OCI-M1 (cell line): ENCODE measurements at regions not wholly inside any gene's neighbourhood (a gene's known extent, or its start where the extent isn't known, plus 50 kb on each side); places are given as distances from the start of the nearest gene placed in this dataset.
"Not testable (repeated sequence)": the region's sequence is repeated elsewhere in the genome, so short reads cannot be mapped to it uniquely, and the experiment has no call there.

Source experiments
- DNase-seq: peaks from one replicate; lab custom pipeline; 2025; lab: John Stamatoyannopoulos, UW

DNA sequence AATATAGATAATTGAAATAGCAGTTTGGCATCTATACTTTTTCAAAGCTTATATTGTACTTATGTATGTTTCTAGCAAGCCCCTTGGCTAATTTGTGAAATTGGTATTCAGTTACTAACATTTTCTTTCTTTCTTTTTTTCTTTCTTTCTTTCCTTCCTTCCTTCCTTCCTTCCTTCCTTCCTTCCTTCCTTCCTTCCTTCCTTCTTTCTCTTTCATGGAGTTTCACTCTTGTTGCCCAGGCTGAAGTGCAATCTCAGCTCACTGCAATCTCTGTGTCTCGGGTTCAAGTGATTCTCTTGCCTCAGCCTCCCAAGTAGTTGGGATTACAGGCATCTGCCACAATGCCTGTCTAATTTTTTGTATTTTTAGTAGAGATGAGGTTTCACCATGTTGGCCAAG, 215.4 kb downstream of the NNT start:
- not testable (repeated sequence) for DNase-seq

DNA sequence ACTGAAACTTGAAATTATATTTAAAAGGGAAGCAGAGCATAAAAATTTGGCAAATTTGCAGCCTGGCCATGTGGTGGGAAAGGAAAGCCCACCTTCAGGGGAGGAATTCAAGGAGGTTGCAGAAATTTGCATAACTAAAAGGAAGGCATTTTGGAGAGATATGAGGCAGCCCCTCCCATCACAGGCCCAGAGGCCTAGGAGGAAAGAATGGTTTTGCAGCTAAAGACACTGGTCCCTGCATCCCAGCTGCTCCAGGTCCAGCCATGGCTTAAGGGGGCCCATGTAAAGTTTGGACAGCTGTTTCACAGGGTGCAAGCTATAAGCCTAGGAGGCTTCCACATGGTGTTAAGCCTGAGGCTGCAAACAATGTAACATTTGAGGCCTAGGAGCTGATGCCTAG, 212.5 kb downstream of the NNT start:
- peak; percentile 26 for DNase-seq

DNA sequence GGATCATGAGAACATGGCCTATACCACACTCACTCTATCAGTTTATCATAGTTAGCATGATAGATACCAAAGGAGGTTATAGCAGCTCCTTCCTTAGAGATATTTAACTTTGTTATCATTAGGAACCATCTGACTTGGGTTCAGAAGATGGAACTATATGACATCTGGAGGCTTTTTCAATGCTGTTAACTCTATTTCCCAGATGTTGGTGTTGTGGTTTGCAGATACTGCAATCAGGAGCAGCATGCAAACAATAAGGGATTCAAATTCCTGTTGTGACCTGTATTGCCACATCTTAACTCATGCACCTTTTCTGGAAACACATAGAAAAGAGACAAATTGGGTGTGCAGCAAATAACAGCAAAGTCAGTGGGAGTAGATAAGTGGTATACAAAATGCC, 201.7 kb downstream of the NNT start:
- DNase-seq = peak; percentile 80

DNA sequence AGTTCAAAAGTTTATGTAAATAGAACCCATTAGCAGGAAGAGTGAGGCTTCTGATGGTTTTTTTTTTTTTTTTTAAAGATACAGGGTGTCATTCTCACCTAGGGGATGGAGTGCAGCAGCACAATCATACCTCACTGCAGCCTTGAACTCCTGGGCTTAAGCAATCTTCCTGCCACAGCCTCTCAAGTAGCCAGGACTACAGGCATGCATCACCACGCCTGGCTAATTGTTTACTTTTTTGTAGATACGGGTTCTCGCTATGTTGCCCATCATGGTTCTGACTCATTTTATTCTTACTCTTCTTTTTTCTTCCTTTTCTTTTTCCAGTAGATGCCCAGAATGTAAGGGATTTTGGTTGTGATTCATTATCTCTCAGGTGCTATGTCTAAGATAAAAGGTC, 201.1 kb downstream of the NNT start:
- DNase-seq = no peak

DNA sequence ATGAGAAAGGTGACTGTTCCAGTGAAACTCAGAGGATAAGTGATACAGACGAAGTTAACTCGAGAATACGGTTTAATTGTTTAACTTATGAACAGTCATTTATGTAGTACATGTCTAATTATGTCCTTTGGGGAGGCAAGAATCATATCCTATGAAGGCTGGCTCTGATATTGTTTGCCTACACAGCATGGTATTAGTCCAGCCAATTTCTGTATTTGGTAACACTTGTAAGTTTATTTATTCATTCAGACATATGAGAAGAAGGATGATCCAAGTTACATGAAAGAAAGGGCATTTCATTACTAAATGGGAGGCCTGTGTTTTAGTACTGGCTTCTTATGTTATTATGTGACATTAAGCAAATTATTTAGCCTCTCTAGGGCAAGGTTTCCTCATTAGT, 199.7 kb downstream of the NNT start:
- DNase-seq = no peak

DNA sequence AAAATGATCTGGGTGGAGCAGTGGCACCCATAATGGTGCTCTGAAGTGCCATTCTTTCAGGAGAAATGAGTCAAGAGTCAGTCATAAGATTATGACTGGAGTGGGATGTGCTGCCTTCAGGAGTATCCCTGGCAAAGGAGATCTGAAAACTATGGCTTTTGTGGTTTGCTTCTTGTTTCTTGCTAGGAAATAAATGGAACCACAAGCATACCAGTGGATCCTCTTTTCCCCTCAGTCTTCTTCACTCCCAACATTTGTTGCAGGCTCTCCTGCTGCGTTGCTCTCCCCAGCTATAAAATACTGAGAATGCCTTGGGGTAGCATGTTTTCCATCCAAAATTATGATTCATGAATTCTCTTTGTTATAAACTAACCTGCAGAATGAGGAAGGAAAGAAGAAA, 199.1 kb downstream of the NNT start:
- no peak for DNase-seq

DNA sequence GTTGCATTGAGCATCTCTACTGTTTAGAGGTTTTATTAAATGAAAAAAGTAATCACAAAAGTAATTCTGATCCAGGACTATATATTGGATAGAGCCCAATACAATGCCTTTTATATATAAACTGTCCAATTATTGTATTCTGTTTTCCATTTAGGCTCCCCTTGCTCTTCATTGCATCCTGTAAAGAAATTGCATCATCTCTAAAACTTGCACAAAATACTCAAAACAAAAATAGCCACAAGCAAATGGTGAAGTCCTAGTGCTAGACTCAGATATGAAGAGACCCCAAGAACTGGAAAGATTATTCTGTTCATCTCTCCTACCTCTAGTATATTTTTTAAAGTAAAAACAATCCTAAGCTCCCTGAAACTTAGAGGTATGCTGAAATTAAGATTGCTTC, 195.8 kb downstream of the NNT start:
- DNase-seq = peak; percentile 19

DNA sequence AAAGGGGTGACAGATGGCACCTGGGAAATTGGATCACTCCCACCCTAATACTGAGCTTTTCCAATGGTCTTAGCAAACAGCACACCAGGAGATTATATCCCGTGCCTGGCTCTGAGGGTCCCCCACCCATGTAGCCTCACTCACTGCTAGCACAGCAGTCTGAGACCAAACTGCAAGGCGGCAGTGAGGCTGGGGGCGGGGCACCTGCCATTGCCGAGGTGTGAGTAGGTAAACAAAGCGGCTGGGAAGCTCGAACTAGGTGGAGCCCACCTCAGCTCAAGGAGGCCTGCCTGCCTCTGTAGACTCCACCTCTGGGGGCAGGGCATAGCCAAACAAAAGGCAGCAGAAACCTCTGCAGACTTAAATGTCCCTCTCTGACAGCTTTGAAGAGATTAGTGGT, 188.9 kb downstream of the NNT start:
- not testable (repeated sequence) for DNase-seq

DNA sequence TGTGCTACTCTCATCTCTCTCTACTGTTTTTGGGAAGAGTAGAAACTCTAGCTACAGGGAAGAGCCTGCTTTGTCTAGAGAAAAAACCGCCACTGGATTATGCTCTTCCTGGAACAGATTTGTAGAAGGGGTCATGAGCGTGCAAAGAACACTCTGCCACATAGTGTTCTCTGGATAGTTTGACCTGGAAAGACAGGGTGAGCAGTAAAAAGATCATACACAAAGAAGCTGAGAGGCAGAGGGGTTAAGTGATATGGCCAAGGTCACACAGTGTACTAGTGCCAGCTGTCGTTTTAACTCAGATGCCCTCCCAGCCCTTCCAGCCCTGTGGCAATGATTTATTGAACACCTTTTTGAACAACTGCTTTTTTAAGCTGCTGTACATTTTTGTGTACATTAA, 182.2 kb downstream of the NNT start:
- no peak for DNase-seq

DNA sequence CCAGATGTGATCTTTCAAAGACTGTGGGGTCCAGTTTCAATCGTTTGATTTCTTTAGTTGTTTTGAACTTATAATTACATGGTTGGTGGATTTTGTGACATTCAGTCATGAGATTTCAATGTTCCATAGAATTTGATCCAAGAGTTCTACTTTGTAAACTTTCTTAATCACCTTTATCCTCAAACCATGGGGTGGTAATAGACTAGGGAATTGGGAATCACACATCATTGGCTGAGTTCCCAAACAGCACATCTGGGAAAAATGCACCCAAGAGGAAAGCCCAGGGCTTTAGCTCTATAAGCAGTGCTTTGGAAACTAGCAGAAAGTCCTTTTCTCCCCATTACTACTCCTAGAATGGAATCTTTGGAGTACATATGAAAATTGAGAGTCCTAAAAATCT, 177.6 kb downstream of the NNT start:
- no peak for DNase-seq

DNA sequence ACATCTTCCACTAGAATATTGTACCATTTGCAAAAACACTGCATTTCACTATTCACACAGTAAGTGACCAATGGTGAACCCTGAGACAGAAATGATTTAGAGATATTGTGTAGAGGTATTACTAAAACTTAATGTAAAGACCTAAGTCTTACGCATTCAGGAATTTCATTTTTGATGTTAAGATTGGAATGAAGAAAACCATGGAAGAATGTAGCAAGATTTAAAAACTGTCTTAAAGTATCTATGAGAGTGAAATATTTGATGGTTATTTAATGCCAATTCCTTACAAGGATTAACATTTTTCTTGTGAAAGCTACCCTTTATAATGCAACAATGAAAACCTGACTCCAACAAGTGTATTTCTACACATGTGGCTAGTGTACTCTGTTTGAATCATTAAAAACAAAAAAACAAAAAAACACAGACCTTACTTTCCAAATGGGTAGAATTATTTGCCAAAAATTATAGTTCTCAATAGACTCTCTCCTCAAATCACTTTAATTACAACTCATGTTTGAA, 172.0 kb downstream of the NNT start:
- peak; percentile 19 for DNase-seq

DNA sequence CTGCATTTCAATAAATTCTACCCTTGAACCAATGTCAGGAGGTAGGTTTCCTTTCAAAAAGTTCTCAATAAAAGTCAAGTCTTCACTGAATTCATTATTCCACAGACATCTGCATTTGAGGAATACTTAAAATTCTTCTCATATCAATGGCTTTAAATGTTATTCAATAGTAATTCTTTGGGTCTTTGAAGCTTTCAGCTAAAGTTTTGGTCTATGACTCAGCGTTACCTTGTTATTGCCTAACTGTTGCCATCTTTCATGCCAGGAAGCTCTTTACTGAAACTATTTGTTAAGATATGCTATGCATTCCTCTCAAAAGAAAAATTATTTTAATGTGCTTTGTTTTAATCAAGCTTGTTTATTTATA, 170.5 kb downstream of the NNT start:
- peak; percentile 73 for DNase-seq

DNA sequence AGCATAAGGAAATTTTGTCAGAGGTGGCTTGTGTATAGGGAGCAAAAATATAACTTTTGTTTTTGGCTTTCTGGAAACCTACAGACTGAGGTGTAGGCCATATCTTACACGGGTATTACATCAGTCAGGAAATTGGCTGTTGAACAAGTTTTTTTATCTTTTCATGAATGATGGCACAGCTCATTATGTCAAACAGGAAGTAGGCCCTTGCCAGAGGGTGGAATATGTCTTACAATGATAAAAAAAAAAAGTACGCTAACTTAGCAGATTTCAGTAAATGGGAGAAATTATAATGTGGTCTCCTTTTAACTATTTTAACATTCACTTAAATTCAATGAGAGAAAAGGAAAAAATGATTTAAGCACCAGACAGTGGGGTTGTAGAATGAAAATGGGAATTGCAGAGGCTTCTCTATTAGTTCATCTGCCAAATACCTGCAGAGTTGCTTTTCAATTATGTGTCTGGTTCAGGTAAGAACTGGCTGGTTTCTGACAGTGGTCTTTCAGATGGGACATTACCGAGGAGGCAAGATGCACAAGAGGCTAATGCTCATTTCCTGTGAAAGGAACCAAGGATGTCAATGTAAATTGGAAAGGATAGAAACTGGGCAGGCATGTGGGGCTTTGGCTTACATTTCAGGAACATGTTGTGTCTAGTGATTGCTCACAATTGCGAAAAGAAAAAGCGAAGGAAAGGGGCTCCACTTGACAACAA, 169.9 kb downstream of the NNT start:
- DNase-seq = peak; percentile 97

DNA sequence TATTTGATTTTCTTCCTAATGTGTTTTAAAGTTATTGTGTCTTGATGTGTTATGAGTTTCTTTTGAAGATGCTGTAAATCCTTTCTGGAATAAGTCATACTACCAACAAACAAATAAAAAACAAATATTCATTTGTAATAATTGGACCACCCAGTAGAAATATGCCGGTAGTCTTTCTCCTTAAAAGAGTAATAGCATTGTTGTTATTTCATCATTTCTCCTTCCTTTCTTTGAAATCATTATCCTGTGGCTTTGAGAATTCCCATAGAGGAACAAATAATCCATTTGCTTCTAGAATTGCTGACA, 169.4 kb downstream of the NNT start:
- no peak for DNase-seq

DNA sequence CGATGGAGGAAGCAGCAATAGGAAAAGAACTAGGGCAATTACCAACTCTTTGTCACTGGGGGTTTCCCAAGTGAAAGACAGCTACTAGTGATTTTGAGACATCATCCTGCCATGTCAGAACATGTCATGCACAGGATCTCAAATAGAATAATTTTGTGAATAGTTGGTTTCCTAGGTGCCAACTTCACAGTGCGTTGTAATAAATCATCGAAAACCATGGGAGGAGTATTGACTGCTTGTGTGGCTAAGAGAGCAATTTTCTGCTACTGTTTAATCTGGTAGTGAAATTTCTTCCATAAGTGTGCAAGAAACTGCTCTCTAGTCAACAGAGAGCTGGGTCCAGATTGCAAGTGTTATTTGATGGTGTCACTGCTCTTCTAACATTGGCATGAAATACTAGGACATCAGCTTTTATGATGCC, 168.6 kb downstream of the NNT start:
- peak; percentile 47 for DNase-seq

DNA sequence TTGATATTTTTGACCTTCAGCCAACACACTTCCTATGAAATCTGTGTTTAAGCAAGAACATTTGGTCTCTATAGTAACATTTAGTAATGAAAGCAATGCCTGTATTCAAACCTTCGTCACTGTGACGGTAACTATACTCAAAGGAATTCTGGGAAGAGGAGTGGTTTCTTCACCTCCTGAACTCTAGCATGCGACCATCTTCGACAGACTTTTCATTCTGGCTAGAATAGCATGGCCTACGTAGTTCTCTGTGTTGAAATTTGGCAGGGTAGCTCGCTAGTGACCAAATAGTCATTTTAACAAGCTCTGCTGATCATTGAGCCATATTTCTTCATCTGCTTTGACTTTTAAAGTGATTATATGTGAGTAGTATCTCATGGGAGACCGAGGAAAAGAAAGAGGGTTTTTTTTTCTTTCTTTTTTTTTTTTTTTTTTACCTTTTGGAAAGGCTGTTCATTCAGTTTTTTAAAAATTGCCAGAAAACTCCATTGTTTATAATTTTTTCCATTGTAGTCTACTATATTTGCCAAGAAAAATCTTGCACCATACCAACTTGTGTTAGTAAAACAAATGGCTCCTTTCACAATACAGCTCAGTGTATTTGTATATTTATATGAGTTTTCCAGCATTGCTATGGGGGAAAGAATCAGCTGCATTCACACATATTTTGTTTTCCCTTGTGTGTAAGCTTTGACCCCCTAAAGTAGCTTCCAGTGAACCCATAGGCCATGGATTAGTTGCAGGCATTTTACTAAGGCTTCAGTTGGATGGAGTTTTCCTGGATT, 166.8 kb downstream of the NNT start:
- no peak for DNase-seq
